KMS-11 (cell line): ENCODE measurements at regions not wholly inside any gene's neighbourhood (a gene's known extent, or its start where the extent isn't known, plus 50 kb on each side); places are given as distances from the start of the nearest gene placed in this dataset.
"Not testable (repeated sequence)": the region's sequence is repeated elsewhere in the genome, so short reads cannot be mapped to it uniquely, and the experiment has no call there.

Experiments
- H2AFZ ChIP-seq: fragments of 200-600 bp; sonication (generic); 2 replicates; pipeline ENCODE4 v1.6.1; 2016; ENCODE audit warnings: antibody characterized with exemption, mixed run types, low read depth
- H3K27ac ChIP-seq: fragments of 200-600 bp; sonication (generic); 2 replicates; pipeline ENCODE4 v1.6.1; 2016; ENCODE audit warnings: mild to moderate bottlenecking, mixed run types
- H3K27me3 ChIP-seq: fragments of 200-600 bp; sonication (generic); 2 replicates; pipeline ENCODE4 v1.6.1; 2017; ENCODE audit warnings: mild to moderate bottlenecking, low read depth, mixed run types, moderate library complexity; ENCODE audit not compliant: insufficient read depth
- H3K36me3 ChIP-seq: fragments of 200-600 bp; sonication (generic); 2 replicates; pipeline ENCODE4 v1.6.1; 2017; ENCODE audit warnings: mild to moderate bottlenecking, mixed run types; ENCODE audit not compliant: insufficient read depth
- H3K4me1 ChIP-seq: fragments of 200-600 bp; sonication (generic); 2 replicates; pipeline ENCODE4 v1.6.1; 2016; ENCODE audit warnings: mild to moderate bottlenecking, low read depth, mixed run types; ENCODE audit not compliant: poor library complexity, severe bottlenecking
- H3K4me2 ChIP-seq: fragments of 200-600 bp; sonication (generic); 2 replicates; pipeline ENCODE4 v1.7.0; 2016; ENCODE audit warnings: mild to moderate bottlenecking, mixed run types
- H3K4me3 ChIP-seq: fragments of 200-600 bp; sonication (generic); IDR thresholded peaks from 2 replicates; pipeline ENCODE4 v1.6.1; 2017; ENCODE audit warnings: low read depth, low read length, mixed read lengths; ENCODE audit not compliant: insufficient read depth
- H3K79me2 ChIP-seq: fragments of 200-600 bp; sonication (generic); 2 replicates; pipeline ENCODE4 v1.6.1; 2016; ENCODE audit warnings: low read depth, mixed run types; ENCODE audit not compliant: insufficient read depth
- H3K9ac ChIP-seq: fragments of 200-600 bp; sonication (generic); 2 replicates; pipeline ENCODE4 v1.6.1; 2016; ENCODE audit warnings: mild to moderate bottlenecking, mixed run types
- H4K20me1 ChIP-seq: fragments of 200-600 bp; sonication (generic); 2 replicates; pipeline ENCODE4 v1.6.1; 2016; ENCODE audit warnings: mild to moderate bottlenecking, mixed run types; ENCODE audit not compliant: insufficient read depth
- CTCF ChIP-seq: fragments of 200-600 bp; sonication (generic); conservative IDR thresholded peaks from 2 replicates; pipeline ENCODE4 v1.6.1; 2017; ENCODE audit warnings: low read depth, mild to moderate bottlenecking, antibody characterized with exemption, low read length, moderate library complexity, mixed read lengths

GRCh38 chr5:89534331-89534730, 651.3 kb upstream of the MEF2C start:
- no peak overlapping the region for H2AFZ ChIP-seq

GRCh38 chr5:89524785-89525184, 641.8 kb upstream of the MEF2C start:
- TF ChIP-seq CTCF: no peak

More at GRCh38 chr5:89534331-89534730, 651.3 kb upstream of the MEF2C start:
- Histone ChIP-seq H3K4me2 (no peak overlapping the region), H4K20me1 (no peaks in the 10 kb centered on the region), H3K27ac (no peak overlapping the region), H3K79me2 (no peaks in the 10 kb centered on the region), H3K4me1 (no peaks in the 10 kb centered on the region), H3K9ac (no peak overlapping the region), H3K36me3 (no peaks in the 10 kb centered on the region), H3K4me3 (no peak overlapping the region), H3K27me3 (no peaks in the 10 kb centered on the region)
- TF ChIP-seq CTCF: no peak

GRCh38 chr5:89523867-89524266, 640.9 kb upstream of the MEF2C start:
- not testable (repeated sequence) for H4K20me1 ChIP-seq, H3K9ac ChIP-seq, H3K4me3 ChIP-seq, H3K4me2 ChIP-seq, H2AFZ ChIP-seq, H3K79me2 ChIP-seq, H3K27ac ChIP-seq, H3K36me3 ChIP-seq, H3K4me1 ChIP-seq, H3K27me3 ChIP-seq

More at GRCh38 chr5:89524785-89525184, 641.8 kb upstream of the MEF2C start:
- no peak overlapping the region for H3K4me2 ChIP-seq
- H3K36me3 ChIP-seq: no peaks in the 10 kb centered on the region
- H3K4me3 ChIP-seq: no peak overlapping the region
- no peak overlapping the region for H3K27ac ChIP-seq
- peaks cover 4% of the 10 kb centered on the region for H3K4me1 ChIP-seq
- H4K20me1 ChIP-seq: no peaks in the 10 kb centered on the region
- no peaks in the 10 kb centered on the region for H3K79me2 ChIP-seq
- no peak overlapping the region for H2AFZ ChIP-seq
- H3K27me3 ChIP-seq: no peaks in the 10 kb centered on the region
- no peak overlapping the region for H3K9ac ChIP-seq

- no peaks in the 10 kb centered on the region for H3K27me3 ChIP-seq
- no peak overlapping the region for H3K4me3 ChIP-seq
- H2AFZ ChIP-seq: no peak overlapping the region
- H3K4me2 ChIP-seq: no peak overlapping the region
- H3K27ac ChIP-seq: no peak overlapping the region
- no peaks in the 10 kb centered on the region for H3K79me2 ChIP-seq
- no peaks in the 10 kb centered on the region for H3K36me3 ChIP-seq
- H4K20me1 ChIP-seq: no peaks in the 10 kb centered on the region
- H3K4me1 ChIP-seq: no peaks in the 10 kb centered on the region
- H3K9ac ChIP-seq: no peak overlapping the region
- TF ChIP-seq CTCF: no peak
These were observed 637.8 kb upstream of the MEF2C start for GRCh38 chr5:89520771-89521170.

- H3K27me3 ChIP-seq: no peaks in the 10 kb centered on the region
- H2AFZ ChIP-seq: no peak overlapping the region
These were observed 630.5 kb upstream of the MEF2C start for GRCh38 chr5:89513299-89514044.

More at GRCh38 chr5:89513299-89514044, 630.5 kb upstream of the MEF2C start:
- H3K4me1 ChIP-seq: no peaks in the 10 kb centered on the region
- H4K20me1 ChIP-seq: no peaks in the 10 kb centered on the region
- no peak overlapping the region for H3K4me3 ChIP-seq
- no peak for TF ChIP-seq CTCF
- no peak overlapping the region for H3K9ac ChIP-seq
- H3K79me2 ChIP-seq: no peaks in the 10 kb centered on the region
- H3K27ac ChIP-seq: no peak overlapping the region
- no peaks in the 10 kb centered on the region for H3K36me3 ChIP-seq
- H3K4me2 ChIP-seq: no peak overlapping the region
